HG03045 (cell line): ENCODE measurements at regions not wholly inside any gene's neighbourhood (a gene's known extent, or its start where the extent isn't known, plus 50 kb on each side); places are given as distances from the start of the nearest gene placed in this dataset.

ENCODE experiments used
- ATAC-seq: cut with Tn5 transposase; IDR thresholded peaks from one replicate; pipeline ENCODE4 v1.9.1; 2021; ENCODE audit warnings: mild to moderate bottlenecking, moderate library complexity; ENCODE audit not compliant: unreplicated experiment

DNA sequence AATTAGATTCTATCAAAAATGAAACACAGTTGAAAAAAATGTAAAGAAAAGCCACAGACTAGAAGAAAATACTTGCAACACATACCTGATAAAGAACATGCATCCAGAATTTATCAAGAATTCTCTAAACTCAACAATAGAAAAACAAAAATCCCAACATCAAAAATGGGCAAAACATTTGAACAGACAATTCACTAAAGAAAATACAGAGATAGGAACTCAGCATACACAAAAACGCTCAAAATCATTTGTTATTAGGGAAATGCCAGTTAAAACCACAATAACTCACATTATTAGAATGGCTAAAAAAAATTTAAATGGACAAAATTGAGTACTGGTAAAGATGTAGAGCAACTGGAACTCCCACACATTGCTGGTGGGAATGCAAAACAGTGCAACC is 311.0 kb upstream of the PRDM1 start:
- ATAC-seq = no peak

DNA sequence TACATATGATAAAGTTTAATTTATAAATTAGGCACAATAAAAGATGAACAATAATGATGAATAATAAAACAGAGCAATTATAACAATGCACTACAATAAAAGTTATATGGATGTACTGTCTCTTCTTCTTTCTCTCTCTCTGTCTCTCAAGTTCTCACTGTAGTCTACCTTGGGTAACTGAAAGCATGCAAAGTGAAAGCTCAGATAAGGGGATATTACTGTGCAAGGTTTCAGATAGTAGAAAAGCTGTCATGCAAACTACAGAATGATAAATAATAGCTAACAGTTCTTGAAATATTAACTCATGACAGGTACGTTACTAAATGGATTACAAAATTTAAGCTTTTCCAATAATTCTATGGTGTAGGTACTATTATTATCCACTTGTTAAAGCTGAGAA is 311.9 kb upstream of the PRDM1 start:
- peak; percentile 66 for ATAC-seq

DNA sequence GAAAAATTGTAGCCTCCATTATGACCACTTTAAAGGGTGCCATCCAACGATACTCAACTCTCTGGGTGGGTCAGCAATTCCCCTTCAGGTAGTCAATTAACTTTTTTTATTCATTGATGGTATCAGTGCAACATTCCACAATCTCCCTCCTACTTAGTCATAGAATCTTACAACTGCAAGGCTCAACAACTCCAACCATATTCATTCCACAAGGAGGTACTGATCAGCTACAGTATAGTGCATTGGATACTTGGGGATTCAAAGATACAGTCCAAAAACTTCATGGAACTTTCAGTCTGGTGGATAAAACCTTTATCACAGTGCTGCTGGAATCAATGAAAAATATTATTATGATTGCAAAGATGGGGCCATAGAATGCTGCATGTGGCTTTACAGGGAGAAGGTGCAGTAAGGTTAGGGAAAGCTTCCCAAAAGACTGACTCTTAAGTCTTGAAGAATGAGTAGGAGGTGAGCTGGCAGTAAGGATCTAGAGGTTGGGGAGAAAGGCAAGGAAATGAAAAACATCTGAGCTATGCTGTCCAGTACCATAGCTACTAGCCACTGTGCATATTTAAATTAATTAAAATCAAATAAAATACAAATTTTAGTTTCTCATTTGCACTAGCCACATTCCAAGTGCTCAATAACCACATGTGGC is 314.7 kb upstream of the PRDM1 start:
- ATAC-seq = no peak

DNA sequence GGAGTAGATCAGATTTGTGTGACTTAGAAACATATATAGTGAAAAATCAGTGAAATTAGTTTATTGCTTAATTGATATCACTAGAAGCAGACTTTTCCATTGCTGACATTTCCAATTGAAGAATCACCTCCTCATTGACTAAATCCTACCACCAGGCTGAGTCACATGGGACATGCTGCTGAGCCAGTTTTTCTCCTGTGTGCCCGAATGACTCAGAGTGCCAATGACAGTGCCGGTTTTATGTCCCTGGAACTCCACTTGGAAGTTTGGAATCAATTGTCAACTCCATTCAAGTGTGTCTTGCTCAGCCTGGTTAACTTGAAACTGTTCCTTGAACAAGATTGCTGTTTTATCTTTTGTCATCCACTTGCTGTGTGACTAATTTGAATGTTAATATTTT is 316.1 kb upstream of the PRDM1 start:
- ATAC-seq = no peak

DNA sequence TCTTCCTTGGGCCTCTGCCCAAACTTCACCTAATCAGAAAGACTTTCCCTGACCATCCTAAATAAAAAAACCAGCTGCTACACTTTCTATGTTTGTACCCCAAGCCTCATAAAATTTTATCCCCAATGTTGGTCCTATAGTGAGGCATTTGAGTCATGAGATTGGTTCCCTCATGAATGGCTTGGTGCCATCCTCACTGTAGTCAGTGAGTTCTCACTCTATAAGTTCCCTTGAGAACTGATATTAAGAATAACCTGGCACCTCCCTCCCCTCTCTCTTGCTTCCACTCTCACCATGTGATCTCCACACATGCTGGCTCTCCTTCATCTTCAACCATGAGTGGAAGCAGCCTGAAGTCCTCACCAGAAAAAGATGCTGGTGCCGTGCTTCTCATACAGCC is 316.9 kb upstream of the PRDM1 start:
- ATAC-seq = no peak

DNA sequence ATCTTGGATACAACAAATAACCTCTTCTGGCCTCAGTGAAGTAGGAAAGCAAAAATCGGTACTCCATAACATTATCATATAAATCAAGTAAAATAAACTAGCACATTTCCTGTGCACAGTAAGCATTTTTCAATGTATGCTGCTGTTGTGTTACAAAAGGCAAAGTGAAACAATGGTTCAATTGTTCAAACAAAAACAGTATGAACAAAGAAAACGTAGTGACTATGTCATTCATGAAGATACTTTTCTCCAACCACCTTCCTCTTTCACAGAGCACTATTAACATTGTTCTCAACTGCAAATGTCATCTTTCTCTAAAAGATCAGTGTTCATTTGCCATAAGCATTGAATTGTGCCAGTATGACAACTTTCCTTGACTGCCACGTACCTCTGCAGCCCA is 318.6 kb upstream of the PRDM1 start:
- no peak for ATAC-seq

DNA sequence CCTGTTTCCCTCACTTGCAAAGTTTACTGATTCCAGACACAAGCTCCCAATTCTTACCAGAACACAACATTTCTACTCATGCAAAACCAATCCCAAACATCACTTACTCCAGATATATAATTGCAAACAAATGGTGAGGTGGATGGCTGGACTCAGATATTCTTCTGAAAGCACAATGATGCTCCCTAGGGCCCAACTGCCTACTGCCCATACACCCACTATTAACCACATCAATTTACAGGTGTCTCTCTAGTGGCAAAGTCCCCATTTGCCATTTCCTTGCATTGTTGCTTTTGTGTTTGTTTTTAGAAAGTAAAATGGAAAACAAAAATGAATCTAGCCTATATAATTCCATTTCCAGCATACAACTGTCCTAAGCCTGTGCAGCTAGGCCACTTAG is 320.9 kb upstream of the PRDM1 start:
- no peak for ATAC-seq

DNA sequence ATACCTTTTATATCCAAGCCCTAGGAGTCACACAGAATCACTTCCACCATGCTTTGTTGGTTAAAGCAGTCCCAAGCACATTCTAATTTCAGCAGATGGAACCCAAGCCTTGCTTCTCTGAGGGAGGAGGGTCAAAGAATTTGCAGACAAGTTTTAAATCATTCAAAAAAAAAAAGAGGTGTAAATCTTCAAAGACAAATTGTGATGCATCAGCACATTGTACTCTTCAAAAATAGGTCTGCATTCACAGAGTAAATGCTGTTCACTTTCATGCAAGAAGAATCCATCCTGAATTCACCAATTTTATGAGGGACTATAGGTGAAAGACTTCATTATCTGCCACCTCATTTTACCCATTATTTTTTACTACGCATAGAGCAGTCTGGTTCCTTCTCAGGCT is 321.8 kb upstream of the PRDM1 start:
- no peak for ATAC-seq

DNA sequence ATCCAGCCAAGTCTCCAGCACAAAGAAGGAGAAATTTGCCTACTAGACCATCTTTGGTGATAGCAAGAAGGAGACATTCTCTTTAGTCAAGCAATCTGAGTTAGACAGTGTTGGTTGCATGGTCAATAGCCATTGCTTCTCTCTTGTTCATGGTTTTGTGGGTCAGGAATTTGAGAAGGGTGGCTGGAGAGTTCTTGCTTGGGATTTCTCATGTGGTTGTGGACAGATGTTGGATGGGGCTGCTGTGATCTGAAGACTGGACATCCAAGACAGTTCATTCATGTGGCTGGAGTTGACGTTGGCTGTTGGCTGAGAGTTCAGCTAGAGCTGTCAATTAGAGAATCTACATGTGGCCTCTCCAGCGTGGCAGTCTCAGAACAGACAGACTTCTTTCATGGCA is 322.3 kb upstream of the PRDM1 start:
- ATAC-seq = no peak

DNA sequence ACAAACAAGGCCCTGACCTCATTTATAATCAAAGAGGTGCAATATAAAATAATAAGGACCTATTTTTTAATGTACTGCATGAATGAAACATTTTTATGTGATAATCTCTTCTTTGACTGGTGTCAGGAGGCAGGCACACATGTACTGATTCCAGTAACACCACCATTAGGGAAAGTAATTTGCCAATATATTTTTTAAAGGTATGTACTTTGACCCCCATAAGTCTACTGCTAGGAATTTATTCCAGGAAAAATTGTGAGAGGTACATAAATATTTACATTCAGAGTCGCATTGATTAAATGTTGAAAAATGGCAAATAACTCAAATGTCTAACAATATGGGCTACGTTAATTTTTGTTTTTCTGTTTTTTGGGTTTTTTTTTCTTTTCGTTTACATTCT is 325.4 kb upstream of the PRDM1 start:
- no peak for ATAC-seq

DNA sequence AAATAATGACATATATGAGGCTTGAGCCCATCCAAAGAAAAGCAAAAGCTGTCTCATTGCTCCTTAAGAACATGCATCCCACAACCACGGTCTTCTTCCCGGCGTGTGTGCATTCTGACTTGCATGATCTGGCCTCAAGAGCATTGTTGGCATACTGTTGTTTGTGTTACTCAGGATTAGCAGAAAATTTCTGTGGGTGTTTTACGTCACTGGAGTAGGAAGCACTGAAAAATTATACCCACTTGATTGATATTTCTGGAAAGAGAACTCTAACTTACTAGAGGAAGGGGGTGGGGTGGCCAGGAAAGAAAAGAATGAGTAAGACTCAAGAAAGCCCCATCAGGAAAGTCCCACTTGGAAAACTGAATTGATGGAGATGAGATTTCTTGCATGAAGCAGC is 326.2 kb upstream of the PRDM1 start:
- no peak for ATAC-seq

DNA sequence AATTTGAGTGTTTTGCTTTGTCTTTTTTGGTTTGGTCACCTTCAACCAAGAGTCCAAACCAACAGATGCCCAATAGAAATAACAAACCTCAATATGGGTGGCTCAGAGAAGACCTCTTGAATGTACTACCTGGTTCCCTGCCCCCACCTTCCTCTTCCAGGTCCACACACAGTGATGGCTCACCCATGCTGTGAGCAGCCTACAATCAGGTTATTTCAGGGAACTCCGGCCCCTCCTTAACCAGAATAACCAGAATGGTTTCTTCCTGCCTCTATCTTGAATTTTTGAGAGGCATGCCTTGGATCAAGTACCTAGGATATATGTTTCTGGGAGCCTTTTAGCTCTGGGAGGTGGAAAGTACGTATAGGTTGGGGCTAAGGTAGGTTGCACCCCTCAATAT is 327.1 kb upstream of the PRDM1 start:
- no peak for ATAC-seq

DNA sequence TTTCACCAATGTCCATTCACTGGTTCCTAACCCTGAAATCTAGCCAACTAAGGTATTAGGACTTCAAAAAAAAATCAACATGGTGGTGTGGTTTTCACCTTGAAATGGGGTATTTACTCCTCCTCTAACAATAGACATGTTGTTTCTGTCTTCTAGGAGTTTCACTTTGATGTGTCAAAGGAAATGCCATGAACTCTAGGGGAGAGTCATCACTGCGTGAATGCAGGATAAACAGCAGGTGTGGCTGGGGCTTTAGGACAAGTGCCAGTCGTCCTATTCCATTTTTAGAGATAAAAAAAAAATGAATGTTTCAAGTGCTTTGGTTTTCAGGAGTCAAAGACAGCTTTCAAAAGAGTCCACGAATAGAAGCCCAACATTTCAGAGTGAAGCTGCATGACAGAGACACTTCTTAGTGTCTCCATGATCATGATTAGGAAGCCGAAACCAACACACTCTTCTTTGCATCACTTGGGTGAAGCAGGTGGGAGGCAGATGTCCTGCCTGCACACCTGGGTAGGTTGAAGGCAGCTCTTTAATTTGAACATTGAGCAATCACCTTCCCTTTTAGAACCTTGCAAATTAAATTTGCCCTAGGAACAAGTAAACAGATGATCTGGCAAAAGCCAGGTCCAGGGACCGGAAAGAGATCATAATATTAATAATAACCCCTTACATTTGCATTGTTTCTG is 328.5 kb upstream of the PRDM1 start:
- ATAC-seq = peak; percentile 92

DNA sequence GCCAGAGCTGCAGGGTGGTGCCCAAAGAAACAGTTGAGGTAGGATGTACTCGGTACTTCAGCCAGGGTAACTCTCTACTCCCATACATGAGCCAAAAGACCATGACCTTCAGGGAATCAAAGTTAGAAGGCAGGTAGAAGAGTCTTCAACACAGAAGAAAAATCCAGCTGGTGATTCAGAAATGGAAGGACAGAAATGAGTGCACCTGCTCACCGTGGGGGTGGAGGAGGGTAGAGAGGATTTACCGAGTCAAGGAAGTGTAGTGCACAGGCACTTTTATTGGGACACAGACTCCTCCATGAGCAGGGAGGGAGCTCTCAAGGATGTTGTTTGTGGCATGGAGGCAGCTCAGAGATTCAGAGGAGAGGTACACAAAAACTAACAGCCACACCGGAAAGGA is 330.3 kb upstream of the PRDM1 start:
- ATAC-seq = no peak

DNA sequence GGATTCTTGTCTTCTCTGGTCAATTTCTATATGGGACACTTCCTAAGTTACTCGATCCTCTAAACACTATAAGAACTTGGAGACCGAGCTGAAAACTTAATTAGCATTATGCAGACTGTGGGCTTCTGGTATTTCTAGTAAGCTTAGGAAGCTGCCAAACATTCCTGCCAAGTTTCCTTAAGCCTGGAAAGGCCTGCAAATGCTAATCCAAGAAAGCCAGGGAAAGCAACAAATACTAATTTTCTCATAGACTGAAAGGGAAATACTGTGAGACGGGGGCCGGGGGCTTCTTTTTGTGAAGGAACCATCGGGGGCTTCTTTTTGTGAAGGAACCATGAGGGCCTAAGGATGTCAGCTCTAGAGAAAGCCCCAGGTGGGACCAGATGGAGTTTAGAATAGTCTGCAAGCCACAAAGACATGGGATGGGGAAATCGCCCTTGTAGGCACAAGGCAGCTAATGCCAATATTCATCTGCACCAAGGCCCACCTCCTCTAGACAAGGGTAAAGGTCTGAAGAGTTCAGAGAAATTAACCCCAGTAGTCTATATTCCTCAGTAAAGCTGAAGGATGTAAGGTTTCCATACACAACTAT is 332.4 kb upstream of the PRDM1 start:
- no peak for ATAC-seq

DNA sequence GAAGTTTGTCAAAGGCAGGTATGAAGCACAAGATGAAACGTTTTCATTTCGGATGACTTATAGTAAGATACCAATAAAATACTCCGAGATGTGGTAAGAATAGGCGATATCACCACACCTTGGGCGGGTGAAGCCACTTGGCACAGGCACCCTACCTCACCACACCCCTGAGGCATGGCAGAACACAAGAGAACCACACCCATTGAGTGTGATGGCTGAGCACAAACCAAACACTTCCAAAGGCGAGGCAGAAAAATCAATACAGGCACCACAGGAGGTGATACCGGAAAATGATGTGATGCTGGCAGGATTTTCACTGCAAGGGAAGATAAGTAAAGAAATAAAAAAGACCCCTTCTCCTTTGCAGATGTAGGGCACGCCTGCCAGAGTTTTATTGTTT is 332.9 kb upstream of the PRDM1 start:
- no peak for ATAC-seq

DNA sequence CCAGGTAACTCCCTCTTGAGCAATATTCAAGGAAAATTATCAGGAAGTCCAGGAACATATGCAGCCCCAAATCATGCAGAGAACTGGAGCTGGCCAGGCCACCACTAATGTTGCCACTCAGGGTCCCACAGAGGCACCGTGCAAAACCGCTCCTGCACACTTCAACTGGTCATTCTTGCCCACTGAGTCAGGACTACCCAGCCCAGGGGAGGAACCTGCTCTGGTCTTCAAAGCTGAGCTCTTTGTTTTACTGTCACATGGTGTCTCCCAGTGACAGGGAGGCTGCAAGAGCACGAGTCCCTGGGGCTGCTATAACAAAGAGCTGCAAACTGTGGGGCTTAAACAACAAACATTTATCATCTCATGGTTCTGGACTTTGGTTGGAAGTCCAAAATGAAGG is 336.0 kb upstream of the PRDM1 start:
- ATAC-seq = no peak

DNA sequence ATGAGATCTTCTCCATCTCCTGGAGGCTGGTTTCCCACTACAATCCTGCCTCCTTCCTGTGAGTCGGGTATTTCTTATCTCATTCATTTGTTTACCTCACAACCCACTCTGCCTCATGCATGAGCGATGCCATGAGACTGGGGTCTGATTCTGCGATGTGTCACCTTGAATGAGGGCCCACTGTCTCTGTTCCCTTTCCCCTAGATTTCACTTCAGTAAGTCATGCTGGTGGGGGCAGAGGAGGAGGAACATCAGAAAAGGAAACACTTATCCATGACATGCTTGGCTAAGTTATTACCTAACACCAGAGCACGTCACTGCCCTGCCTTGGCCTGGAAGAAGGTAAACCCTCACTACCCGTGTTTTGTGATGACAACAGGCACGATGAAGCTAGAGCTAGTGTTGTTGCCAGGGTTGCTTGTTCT is 337.4 kb upstream of the PRDM1 start:
- no peak for ATAC-seq

DNA sequence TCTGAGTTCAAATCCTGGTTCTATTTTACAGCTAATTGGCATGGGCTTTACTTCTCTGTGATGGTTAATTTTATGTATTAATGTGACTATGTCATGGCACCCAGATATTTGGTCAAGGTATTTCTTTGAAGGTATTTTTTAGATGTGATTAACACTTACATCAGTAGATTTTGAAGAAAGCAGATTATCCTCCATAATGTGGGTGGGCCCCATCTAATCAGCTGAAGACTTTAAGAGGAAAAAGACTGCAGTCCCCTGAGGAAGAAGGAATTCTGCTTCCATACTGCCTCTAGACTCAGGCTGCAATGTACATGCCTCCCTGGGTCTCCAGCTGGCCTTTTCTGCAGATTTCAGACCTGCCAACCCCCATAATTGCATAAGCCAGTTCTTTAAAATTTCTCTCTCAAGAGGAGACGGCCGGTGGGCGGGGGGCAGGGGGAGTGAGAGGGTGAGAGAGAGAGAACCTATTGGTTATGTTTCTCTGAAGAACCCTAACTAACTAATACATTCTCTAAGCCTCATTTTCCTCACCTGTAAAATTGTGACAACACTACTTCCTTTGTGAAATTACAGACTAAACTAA is 338.2 kb upstream of the PRDM1 start:
- no peak for ATAC-seq

DNA sequence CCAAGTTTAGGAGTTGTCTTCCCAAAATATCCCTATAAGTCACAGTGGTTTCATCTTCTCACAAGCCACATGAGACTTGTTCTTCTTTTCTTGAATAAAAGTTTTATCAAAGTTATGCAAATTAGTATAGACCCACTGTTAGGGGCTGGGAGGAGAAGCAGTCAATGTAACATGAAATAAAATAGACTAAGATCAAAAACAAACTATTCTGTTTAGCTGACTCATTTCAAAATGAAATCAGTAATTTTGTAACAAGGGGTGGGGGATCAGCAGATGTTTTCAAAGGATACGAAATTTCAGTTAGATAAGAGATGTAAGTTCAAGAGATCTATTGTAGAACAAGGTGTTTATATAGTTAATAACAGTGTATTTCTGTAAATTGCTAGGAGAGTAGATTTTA is 339.6 kb upstream of the PRDM1 start:
- ATAC-seq = no peak

DNA sequence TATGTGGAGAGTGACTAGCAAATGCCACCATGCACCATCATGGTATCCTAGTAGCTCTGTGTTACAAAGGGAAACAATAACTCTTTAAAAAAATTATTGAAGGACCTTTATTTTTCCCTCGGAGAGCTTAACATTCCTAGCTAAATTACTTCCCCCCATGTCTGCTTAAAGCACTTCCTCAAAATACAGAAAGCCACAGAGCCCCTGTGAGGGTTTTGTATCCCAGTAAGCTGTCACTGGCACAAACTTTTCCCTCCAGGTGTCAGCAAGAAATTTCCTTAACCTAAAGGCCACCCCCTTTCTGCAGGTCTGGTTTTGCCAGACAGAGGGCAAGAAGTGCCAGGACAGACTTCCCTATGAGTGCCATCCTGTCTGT is 340.0 kb upstream of the PRDM1 start:
- ATAC-seq = no peak

DNA sequence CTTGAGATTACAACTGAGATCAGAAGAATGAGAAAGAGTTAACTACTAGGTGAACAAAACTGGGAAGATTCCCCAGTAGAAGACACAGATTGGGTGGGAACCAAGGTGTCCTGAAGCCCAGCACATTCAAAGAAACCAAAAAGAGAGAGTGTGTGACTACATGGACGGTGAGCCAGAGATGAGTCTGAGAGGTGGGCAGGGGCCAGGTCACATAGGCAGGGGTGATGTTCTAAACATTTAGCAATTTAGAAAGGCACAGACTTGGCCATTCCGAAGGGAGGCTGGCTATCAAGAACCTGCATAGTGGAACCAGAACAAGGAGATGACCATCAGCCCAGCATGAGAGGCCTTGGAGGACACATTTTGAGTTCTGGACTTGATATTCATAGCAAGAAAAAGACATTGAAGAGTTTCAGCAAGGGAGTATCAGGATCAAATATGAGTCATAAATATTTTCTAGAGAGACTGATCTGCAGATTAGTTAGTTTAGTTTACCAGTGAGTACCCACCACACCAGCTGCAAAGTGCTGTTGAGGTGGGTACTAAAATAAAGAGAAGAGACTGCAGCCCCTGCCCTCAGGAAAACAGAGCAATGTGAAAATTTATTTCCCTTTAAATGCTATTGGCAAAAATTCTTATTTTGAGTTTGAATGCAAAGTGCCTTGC is 340.5 kb upstream of the PRDM1 start:
- no peak for ATAC-seq
